OCI-LY3 (cell line): ENCODE measurements at regions not wholly inside any gene's neighbourhood (a gene's known extent, or its start where the extent isn't known, plus 50 kb on each side); places are given as distances from the start of the nearest gene placed in this dataset.

Experiments
- H2AFZ ChIP-seq: fragments of 200-600, 300-600 bp; shearing (Covaris generic); 2 replicates; pipeline ENCODE4 v1.6.0; 2014; ENCODE audit warnings: antibody characterized with exemption, low read depth, low read length
- H3K27ac ChIP-seq: fragments of 200-600, 300-600 bp; sonication (generic); 2 replicates; pipeline ENCODE4 v1.5.1; 2014; ENCODE audit warnings: mild to moderate bottlenecking, low read length, moderate library complexity, mixed read lengths
- H3K27me3 ChIP-seq: fragments of 200-600, 300-600 bp; sonication (generic); 2 replicates; pipeline ENCODE4 v1.6.1; 2014; ENCODE audit warnings: low read depth, low read length, mixed read lengths
- H3K36me3 ChIP-seq: fragments of 200-600, 300-600 bp; sonication (generic); replicated peaks from 2 replicates; pipeline ENCODE3; 2014; ENCODE audit warnings: low read depth, low read length, mixed read lengths
- H3K4me1 ChIP-seq: fragments of 300-600, 200-600 bp; sonication (generic); 2 replicates; pipeline ENCODE4 v1.6.1; 2014; ENCODE audit warnings: low read length, mixed read lengths
- H3K4me2 ChIP-seq: fragments of 200-600, 300-600 bp; sonication (generic); 2 replicates; pipeline ENCODE4 v1.6.1; 2014; ENCODE audit warnings: low read length, mixed read lengths
- H3K4me3 ChIP-seq: fragments of 300-600, 200-600 bp; sonication (generic); 2 replicates; pipeline ENCODE4 v1.5.1; 2014; ENCODE audit warnings: antibody characterized with exemption, mild to moderate bottlenecking, low read length, moderate library complexity
- H3K79me2 ChIP-seq: fragments of 300-600, 200-600 bp; shearing (Covaris generic); 2 replicates; pipeline ENCODE4 v1.6.1; 2014; ENCODE audit warnings: mild to moderate bottlenecking, low read length, mixed read lengths
- H3K9ac ChIP-seq: fragments of 300-600, 200-600 bp; shearing (Covaris generic); 2 replicates; pipeline ENCODE4 v1.6.0; 2014; ENCODE audit warnings: mild to moderate bottlenecking, low read length, moderate library complexity
- H3K9me3 ChIP-seq: fragments of 200-600, 300-600 bp; shearing (Covaris generic); 2 replicates; pipeline ENCODE4 v1.6.1; 2014; ENCODE audit warnings: low read length, mixed read lengths; ENCODE audit not compliant: insufficient read depth
- H4K20me1 ChIP-seq: fragments of 200-600, 300-600 bp; sonication (generic); 2 replicates; pipeline ENCODE4 v1.6.1; 2016; ENCODE audit warnings: low read length, mixed read lengths; ENCODE audit not compliant: insufficient read depth
- EZH2phosphoT487 ChIP-seq: fragments of 200-600 bp; shearing (Covaris generic); IDR thresholded peaks from 2 replicates; pipeline ENCODE4 v1.6.1; 2018; ENCODE audit warnings: antibody characterized with exemption, mixed run types, low read depth
- TF ChIP-seq, protein P1 (sequence below): fragments of 200-600, 300-600 bp; sonication (generic); IDR thresholded peaks from 2 replicates; pipeline ENCODE4 v1.5.1; 2014; ENCODE audit warnings: antibody characterized with exemption, low read length, low read depth

GRCh38 chr3:103889675-103890074 is 1454.9 kb downstream of the ZPLD1 start:
- TF ChIP-seq, protein P1, sequence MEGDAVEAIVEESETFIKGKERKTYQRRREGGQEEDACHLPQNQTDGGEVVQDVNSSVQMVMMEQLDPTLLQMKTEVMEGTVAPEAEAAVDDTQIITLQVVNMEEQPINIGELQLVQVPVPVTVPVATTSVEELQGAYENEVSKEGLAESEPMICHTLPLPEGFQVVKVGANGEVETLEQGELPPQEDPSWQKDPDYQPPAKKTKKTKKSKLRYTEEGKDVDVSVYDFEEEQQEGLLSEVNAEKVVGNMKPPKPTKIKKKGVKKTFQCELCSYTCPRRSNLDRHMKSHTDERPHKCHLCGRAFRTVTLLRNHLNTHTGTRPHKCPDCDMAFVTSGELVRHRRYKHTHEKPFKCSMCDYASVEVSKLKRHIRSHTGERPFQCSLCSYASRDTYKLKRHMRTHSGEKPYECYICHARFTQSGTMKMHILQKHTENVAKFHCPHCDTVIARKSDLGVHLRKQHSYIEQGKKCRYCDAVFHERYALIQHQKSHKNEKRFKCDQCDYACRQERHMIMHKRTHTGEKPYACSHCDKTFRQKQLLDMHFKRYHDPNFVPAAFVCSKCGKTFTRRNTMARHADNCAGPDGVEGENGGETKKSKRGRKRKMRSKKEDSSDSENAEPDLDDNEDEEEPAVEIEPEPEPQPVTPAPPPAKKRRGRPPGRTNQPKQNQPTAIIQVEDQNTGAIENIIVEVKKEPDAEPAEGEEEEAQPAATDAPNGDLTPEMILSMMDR = no peak
- no peak for TF ChIP-seq EZH2phosphoT487
- no peak overlapping the region for H2AFZ ChIP-seq
- H3K27ac ChIP-seq = no peak overlapping the region
- H3K27me3 ChIP-seq = no peaks in the 10 kb centered on the region
- H3K36me3 ChIP-seq = no peaks in the 10 kb centered on the region
- H4K20me1 ChIP-seq = no peaks in the 10 kb centered on the region
- no peaks in the 10 kb centered on the region for H3K4me1 ChIP-seq
- no peak overlapping the region for H3K9ac ChIP-seq
- H3K9me3 ChIP-seq = no peaks in the 10 kb centered on the region
- H3K4me2 ChIP-seq = no peak overlapping the region
- no peak overlapping the region for H3K4me3 ChIP-seq
- no peaks in the 10 kb centered on the region for H3K79me2 ChIP-seq

GRCh38 chr3:103894162-103894822 is 1459.5 kb downstream of the ZPLD1 start:
- no peak overlapping the region for H3K9ac ChIP-seq
- H3K4me3 ChIP-seq = no peak overlapping the region
- no peaks in the 10 kb centered on the region for H3K79me2 ChIP-seq
- H3K4me2 ChIP-seq = no peak overlapping the region
- no peaks in the 10 kb centered on the region for H4K20me1 ChIP-seq
- H3K27me3 ChIP-seq = no peaks in the 10 kb centered on the region
- no peak overlapping the region for H3K27ac ChIP-seq
- H3K9me3 ChIP-seq = no peaks in the 10 kb centered on the region
- no peak overlapping the region for H2AFZ ChIP-seq
- H3K36me3 ChIP-seq = no peaks in the 10 kb centered on the region
- TF ChIP-seq EZH2phosphoT487 = no peak
- TF ChIP-seq, protein P1 = no peak
- no peaks in the 10 kb centered on the region for H3K4me1 ChIP-seq

DNA sequence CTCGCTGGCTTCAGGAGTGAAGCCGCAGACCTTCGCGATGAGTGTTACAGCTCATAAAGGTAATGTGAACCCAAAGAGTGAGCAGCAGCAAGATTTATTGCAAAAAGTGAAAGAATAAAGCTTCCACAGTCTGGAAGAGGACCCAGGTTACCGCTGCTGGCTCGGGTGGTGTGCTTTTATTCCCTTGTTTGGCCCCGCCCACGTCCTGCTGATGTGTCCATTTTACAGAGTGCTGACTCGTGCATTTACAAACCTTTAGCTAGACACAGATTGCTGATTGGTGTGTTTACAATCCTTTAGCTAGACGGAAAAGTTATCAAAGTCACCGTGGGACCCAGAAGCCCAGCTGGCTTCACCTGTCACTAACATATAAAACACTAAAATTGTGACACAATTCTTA is 1464.5 kb downstream of the ZPLD1 start:
- Histone ChIP-seq H2AFZ (no peak overlapping the region), H3K27ac (no peak overlapping the region), H3K9me3 (no peaks in the 10 kb centered on the region), H3K36me3 (no peaks in the 10 kb centered on the region), H3K27me3 (no peaks in the 10 kb centered on the region), H3K4me3 (no peak overlapping the region), H3K4me1 (no peaks in the 10 kb centered on the region), H3K4me2 (no peak overlapping the region), H3K79me2 (no peaks in the 10 kb centered on the region), H4K20me1 (no peaks in the 10 kb centered on the region), H3K9ac (no peak overlapping the region)
- TF ChIP-seq, protein P1 = no peak
- no peak for TF ChIP-seq EZH2phosphoT487

DNA sequence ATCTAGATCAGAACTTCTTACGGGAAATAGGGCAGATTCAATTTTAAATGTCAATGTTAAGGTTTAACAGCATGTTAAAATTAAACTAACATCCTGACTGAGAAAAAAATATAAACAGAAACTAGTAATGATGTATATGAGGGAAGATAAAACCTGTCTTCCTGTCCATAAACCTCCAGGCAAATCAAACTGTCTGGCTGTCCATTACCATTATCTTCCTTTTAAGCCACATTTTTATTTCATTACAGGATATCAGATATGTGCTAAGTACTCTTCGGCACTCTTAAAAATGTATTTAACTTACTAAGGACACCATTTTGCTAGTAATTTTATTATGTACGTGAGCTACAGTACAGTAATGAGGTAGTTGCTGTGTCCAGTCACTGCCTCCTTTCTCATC is 1461.7 kb upstream of the ALCAM start:
- no peak overlapping the region for H3K27ac ChIP-seq
- H3K4me1 ChIP-seq = no peaks in the 10 kb centered on the region
- H2AFZ ChIP-seq = no peak overlapping the region
- TF ChIP-seq EZH2phosphoT487 = no peak
- TF ChIP-seq, protein P1 = no peak
- H3K79me2 ChIP-seq = no peaks in the 10 kb centered on the region
- no peaks in the 10 kb centered on the region for H4K20me1 ChIP-seq
- no peaks in the 10 kb centered on the region for H3K27me3 ChIP-seq
- no peak overlapping the region for H3K4me3 ChIP-seq
- no peaks in the 10 kb centered on the region for H3K9me3 ChIP-seq
- no peaks in the 10 kb centered on the region for H3K36me3 ChIP-seq
- no peak overlapping the region for H3K4me2 ChIP-seq
- H3K9ac ChIP-seq = no peak overlapping the region
